Activated naive CD8-positive, alpha-beta T cell treated with anti-CD3 and anti-CD28 coated beads, Interleukin-2, amount 10 ng/mL, durations not matched to agents 7 days and 5 days (primary cell): ENCODE measurements at regions not wholly inside any gene's neighbourhood (a gene's known extent, or its start where the extent isn't known, plus 50 kb on each side); places are given as distances from the start of the nearest gene placed in this dataset.
"Not testable (repeated sequence)": the region's sequence is repeated elsewhere in the genome, so short reads cannot be mapped to it uniquely, and the experiment has no call there.

Source experiments
- ATAC-seq: fragments of 150-1000 bp; cut with Tn5 transposase; one replicate; pipeline ENCODE4 v1.10.0; 2021; ENCODE audit warnings: low read depth, moderate library complexity
- POLR2A ChIA-PET: fragments of 350-600 bp; sonication (Branson Sonifier 250); formaldehyde crosslinking; loops from one replicate; lab custom pipeline; 2021; ENCODE audit warnings: antibody characterized with exemption; lab: Charles Lee
- DNase-seq: peaks from one replicate; pipeline ENCODE4 v3.0.0; 2021
- H3K27ac Mint-ChIP-seq: one replicate; pipeline ENCODE4 v1.8.0; 2022; ENCODE audit warnings: mild to moderate bottlenecking, mixed read lengths
- H3K27me3 Mint-ChIP-seq: one replicate; pipeline ENCODE4 v1.8.0; 2022; ENCODE audit warnings: mild to moderate bottlenecking, moderate library complexity, mixed read lengths
- H3K36me3 Mint-ChIP-seq: one replicate; pipeline ENCODE4 v1.8.0; 2021; ENCODE audit warnings: mild to moderate bottlenecking, mixed read lengths
- H3K4me1 Mint-ChIP-seq: one replicate; pipeline ENCODE4 v1.8.0; 2021; ENCODE audit warnings: mixed read lengths
- H3K4me3 Mint-ChIP-seq: one replicate; pipeline ENCODE4 v1.8.0; 2022; ENCODE audit warnings: mild to moderate bottlenecking, moderate library complexity, mixed read lengths
- H3K9me3 Mint-ChIP-seq: one replicate; pipeline ENCODE4 v1.8.0; 2021; ENCODE audit warnings: mixed read lengths

DNA sequence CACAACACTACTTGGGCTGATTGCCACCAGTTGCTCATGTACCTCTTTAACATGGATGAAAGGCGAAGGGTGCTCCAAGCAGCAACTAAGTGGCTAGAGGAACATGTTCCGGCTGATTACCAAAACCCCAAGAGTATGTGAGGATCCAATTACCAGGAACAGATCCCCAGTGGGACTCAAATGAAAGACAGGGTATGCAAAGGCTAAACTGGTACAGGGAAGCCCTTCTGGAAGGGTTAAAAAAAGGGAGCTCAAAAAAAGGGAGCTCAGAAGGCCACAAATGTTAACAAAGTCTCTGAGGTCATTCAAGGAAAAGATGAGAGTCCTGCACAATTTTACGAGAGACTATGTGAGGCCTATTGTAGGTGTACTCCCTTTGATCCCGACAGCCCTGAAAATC, 604.7 kb downstream of the UQCRFS1 start:
- H3K4me3 Mint-ChIP-seq = no peak overlapping the region
- no peaks in the 10 kb centered on the region for H3K4me1 Mint-ChIP-seq
- no peaks in the 10 kb centered on the region for H3K36me3 Mint-ChIP-seq

GRCh38 chr19:28607066-28607583, 605.8 kb downstream of the UQCRFS1 start:
- ATAC-seq (no peak), DNase-seq (no peak)
- no peaks in the 10 kb centered on the region for H3K27me3 Mint-ChIP-seq
- no peak overlapping the region for H3K27ac Mint-ChIP-seq
- no peaks in the 10 kb centered on the region for H3K36me3 Mint-ChIP-seq
- POLR2A ChIA-PET = no interaction called here
- no peak overlapping the region for H3K4me3 Mint-ChIP-seq
- H3K4me1 Mint-ChIP-seq = no peaks in the 10 kb centered on the region
- H3K9me3 Mint-ChIP-seq = peaks cover 6% of the 10 kb centered on the region

More for the DNA sequence above, 604.7 kb downstream of the UQCRFS1 start:
- no peak overlapping the region for H3K27ac Mint-ChIP-seq
- ATAC-seq (no peak), DNase-seq (no peak)
- H3K27me3 Mint-ChIP-seq = no peaks in the 10 kb centered on the region
- POLR2A ChIA-PET = no interaction called here
- peaks cover 6% of the 10 kb centered on the region for H3K9me3 Mint-ChIP-seq

GRCh38 chr19:28606269-28607032, 606.5 kb downstream of the UQCRFS1 start:
- POLR2A ChIA-PET = no interaction called here
- H3K4me1 Mint-ChIP-seq = no peaks in the 10 kb centered on the region

GRCh38 chr19:28605501-28606268, 607.3 kb downstream of the UQCRFS1 start:
- Mint-ChIP-seq H3K4me3 (no peak overlapping the region), H3K27me3 (no peaks in the 10 kb centered on the region), H3K4me1 (no peaks in the 10 kb centered on the region), H3K9me3 (peaks cover 6% of the 10 kb centered on the region), H3K27ac (no peak overlapping the region), H3K36me3 (no peaks in the 10 kb centered on the region)
- DNase-seq = no peak
- POLR2A ChIA-PET = no interaction called here
- no peak for ATAC-seq

More at GRCh38 chr19:28606269-28607032, 606.5 kb downstream of the UQCRFS1 start:
- DNase-seq (no peak), ATAC-seq (no peak)
- H3K4me3 Mint-ChIP-seq = no peak overlapping the region
- H3K27ac Mint-ChIP-seq = no peak overlapping the region
- H3K36me3 Mint-ChIP-seq = no peaks in the 10 kb centered on the region
- peaks cover 6% of the 10 kb centered on the region for H3K9me3 Mint-ChIP-seq
- no peaks in the 10 kb centered on the region for H3K27me3 Mint-ChIP-seq

GRCh38 chr19:28603453-28603852, 609.5 kb downstream of the UQCRFS1 start:
- DNase-seq (no peak), ATAC-seq (no peak)
- Mint-ChIP-seq H3K27ac (no peak overlapping the region), H3K4me1 (no peaks in the 10 kb centered on the region), H3K9me3 (peaks cover 6% of the 10 kb centered on the region), H3K27me3 (no peaks in the 10 kb centered on the region), H3K36me3 (no peaks in the 10 kb centered on the region), H3K4me3 (no peak overlapping the region)
- POLR2A ChIA-PET = no interaction called here

DNA sequence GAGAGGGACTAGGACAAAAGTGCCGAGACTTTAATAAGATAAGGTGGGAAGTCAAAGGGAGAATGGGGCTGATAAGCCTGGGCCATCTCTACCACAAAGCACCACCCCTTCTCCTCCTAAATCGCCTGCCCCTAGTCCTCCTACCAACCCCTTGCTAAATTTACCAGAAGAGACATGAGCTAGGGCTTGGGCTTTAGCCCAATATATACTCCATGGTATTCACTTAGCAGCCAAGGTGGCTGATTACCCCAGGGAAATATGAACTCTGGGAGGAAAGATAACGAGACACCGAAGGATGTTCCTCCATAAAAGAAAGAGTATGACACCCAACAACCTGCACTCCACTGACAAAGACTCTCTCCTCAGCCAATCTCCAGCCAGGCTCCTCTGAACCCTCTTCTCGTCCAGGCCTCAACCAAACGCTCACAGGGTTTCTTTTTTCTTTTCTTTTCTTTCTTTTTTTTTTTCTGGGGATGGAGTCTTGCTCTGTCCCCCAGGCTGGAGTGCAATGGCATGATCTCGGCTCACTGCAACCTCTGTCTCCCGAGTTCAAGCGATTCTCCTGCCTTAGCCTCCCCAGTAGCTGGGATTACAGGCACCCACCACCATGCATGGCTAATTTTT, 610.2 kb downstream of the UQCRFS1 start:
- H3K9me3 Mint-ChIP-seq = peaks cover 3% of the 10 kb centered on the region
- no peak overlapping the region for H3K4me3 Mint-ChIP-seq
- no peaks in the 10 kb centered on the region for H3K36me3 Mint-ChIP-seq
- H3K4me1 Mint-ChIP-seq = no peaks in the 10 kb centered on the region
- no peak overlapping the region for H3K27ac Mint-ChIP-seq
- DNase-seq (no peak), ATAC-seq (no peak)
- H3K27me3 Mint-ChIP-seq = no peaks in the 10 kb centered on the region
- POLR2A ChIA-PET = no interaction called here

- no peaks in the 10 kb centered on the region for H3K27me3 Mint-ChIP-seq
- POLR2A ChIA-PET = no interaction called here
- ATAC-seq (no peak), DNase-seq (no peak)
- no peak overlapping the region for H3K4me3 Mint-ChIP-seq
- H3K4me1 Mint-ChIP-seq = no peaks in the 10 kb centered on the region
- no peak overlapping the region for H3K27ac Mint-ChIP-seq
- no peaks in the 10 kb centered on the region for H3K36me3 Mint-ChIP-seq
- H3K9me3 Mint-ChIP-seq = peaks cover 3% of the 10 kb centered on the region
Observed at GRCh38 chr19:28601723-28602440, 611.1 kb downstream of the UQCRFS1 start.

DNA sequence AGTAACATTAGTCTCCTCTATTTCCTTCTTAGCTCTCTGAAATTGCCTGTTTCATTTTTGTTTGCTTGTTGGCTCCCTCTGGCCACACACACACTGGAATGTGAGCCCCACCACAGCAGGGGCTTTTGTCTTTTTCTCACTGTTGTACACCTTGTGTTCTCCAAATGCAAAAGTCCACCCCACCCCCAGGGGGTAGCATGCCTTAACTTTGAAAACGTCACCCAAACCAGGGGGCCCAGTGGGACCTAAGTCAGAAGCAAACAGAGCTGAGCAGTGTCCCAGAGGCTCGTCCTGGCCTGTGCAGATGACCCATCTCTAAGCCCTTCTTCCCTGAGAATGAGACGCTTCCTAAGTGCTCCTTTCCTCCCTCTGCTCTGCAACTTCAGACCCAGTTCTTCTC, 614.1 kb downstream of the UQCRFS1 start:
- Mint-ChIP-seq H3K4me1 (no peaks in the 10 kb centered on the region), H3K27ac (no peak overlapping the region), H3K27me3 (no peaks in the 10 kb centered on the region), H3K36me3 (no peaks in the 10 kb centered on the region), H3K4me3 (no peak overlapping the region), H3K9me3 (no peaks in the 10 kb centered on the region)
- POLR2A ChIA-PET = no interaction called here
- ATAC-seq (no peak), DNase-seq (no peak)

- no peaks in the 10 kb centered on the region for H3K27me3 Mint-ChIP-seq
- ATAC-seq (no peak), DNase-seq (no peak)
- H3K4me3 Mint-ChIP-seq = no peak overlapping the region
- no peaks in the 10 kb centered on the region for H3K4me1 Mint-ChIP-seq
- H3K27ac Mint-ChIP-seq = no peak overlapping the region
- H3K9me3 Mint-ChIP-seq = no peaks in the 10 kb centered on the region
- POLR2A ChIA-PET = no interaction called here
- H3K36me3 Mint-ChIP-seq = no peaks in the 10 kb centered on the region
Observed at GRCh38 chr19:28596561-28597071, 616.3 kb downstream of the UQCRFS1 start.

GRCh38 chr19:28595722-28596480, 617.0 kb downstream of the UQCRFS1 start:
- no peak overlapping the region for H3K4me3 Mint-ChIP-seq
- no peaks in the 10 kb centered on the region for H3K36me3 Mint-ChIP-seq
- no peaks in the 10 kb centered on the region for H3K27me3 Mint-ChIP-seq
- no peaks in the 10 kb centered on the region for H3K9me3 Mint-ChIP-seq
- POLR2A ChIA-PET = no interaction called here
- no peak for DNase-seq
- ATAC-seq = no peak
- no peaks in the 10 kb centered on the region for H3K4me1 Mint-ChIP-seq
- H3K27ac Mint-ChIP-seq = no peak overlapping the region

DNA sequence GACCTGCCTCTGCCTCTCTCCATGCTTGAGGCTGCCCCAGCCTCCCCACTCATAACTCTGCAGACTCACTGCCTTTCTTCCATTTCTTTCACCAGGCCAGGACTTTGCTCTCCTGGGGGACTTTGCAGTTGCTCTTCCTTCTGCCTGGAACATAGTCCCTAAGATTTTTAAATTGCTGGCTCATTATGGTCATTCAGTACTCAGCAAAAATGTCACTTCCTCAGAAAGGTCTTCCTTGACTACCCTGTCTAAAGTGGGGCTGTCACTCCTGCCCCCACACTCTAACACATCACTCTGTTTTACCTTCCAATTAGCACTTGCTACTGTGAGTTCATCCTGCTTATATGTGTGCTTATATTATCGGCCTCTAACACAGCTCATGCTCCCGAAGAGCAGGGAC, 618.2 kb downstream of the UQCRFS1 start:
- ATAC-seq = no peak
- no peak for DNase-seq
- Mint-ChIP-seq H3K9me3 (no peaks in the 10 kb centered on the region), H3K27me3 (no peaks in the 10 kb centered on the region), H3K4me1 (no peaks in the 10 kb centered on the region), H3K4me3 (no peak overlapping the region), H3K27ac (no peak overlapping the region), H3K36me3 (no peaks in the 10 kb centered on the region)
- POLR2A ChIA-PET = no interaction called here

- H3K27me3 Mint-ChIP-seq, POLR2A ChIA-PET, H3K36me3 Mint-ChIP-seq, H3K9me3 Mint-ChIP-seq, H3K4me3 Mint-ChIP-seq, H3K27ac Mint-ChIP-seq, H3K4me1 Mint-ChIP-seq, ATAC-seq, DNase-seq: not testable (repeated sequence)
Observed at GRCh38 chr19:28589991-28590411, 623.0 kb downstream of the UQCRFS1 start.
